OCI-LY7 (cell line): ENCODE measurements at regions not wholly inside any gene's neighbourhood (a gene's known extent, or its start where the extent isn't known, plus 50 kb on each side); places are given as distances from the start of the nearest gene placed in this dataset.

Experiments used
- BruUV-seq: library from RNA; stranded (reverse); fragments of 400-500 nt; replicated peaks from 2 replicates; lab custom pipeline; 2021; lab: Mats Ljungman, UMichigan
- CTCF ChIA-PET: fragments of 300-600 bp; sonication (Branson Sonifier 250); formaldehyde crosslinking; loops from one replicate; lab custom pipeline; 2022; ENCODE audit warnings: antibody characterized with exemption; ENCODE audit not compliant: unreplicated experiment; lab: Charles Lee
- POLR2A ChIA-PET: fragments of 300-600 bp; sonication (Branson Sonifier 250); formaldehyde crosslinking; loops from one replicate; lab custom pipeline; 2022; ENCODE audit warnings: antibody characterized with exemption; lab: Charles Lee
- DNase-seq: peaks from one replicate; pipeline ENCODE4 v3.0.0-alpha.2; 2015; ENCODE audit warnings: low spot score
- H2AFZ ChIP-seq: fragments of 200-600 bp; sonication (generic), shearing (Covaris generic); 2 replicates; pipeline ENCODE4 v1.6.1; 2014; ENCODE audit warnings: mild to moderate bottlenecking, antibody characterized with exemption, low read length, moderate library complexity
- H3K27ac ChIP-seq: fragments of 200-600 bp; sonication (generic); 2 replicates; pipeline ENCODE4 v1.5.1; 2014; ENCODE audit warnings: mixed run types, low read depth, mild to moderate bottlenecking, moderate library complexity, low read length, inconsistent platforms; ENCODE audit not compliant: poor library complexity, severe bottlenecking
- H3K36me3 ChIP-seq: fragments of 200-600 bp; sonication (generic); 2 replicates; pipeline ENCODE4 v1.6.1; 2014; ENCODE audit warnings: mild to moderate bottlenecking, antibody characterized with exemption, low read length, moderate library complexity, mixed read lengths; ENCODE audit not compliant: insufficient read depth
- H3K4me1 ChIP-seq: fragments of 200-600 bp; sonication (generic); 2 replicates; pipeline ENCODE4 v1.5.1; 2014; ENCODE audit warnings: mild to moderate bottlenecking, low read length; ENCODE audit not compliant: insufficient read depth, poor library complexity, severe bottlenecking
- H3K4me2 ChIP-seq: fragments of 200-600 bp; sonication (generic); 2 replicates; pipeline ENCODE4 v1.6.1; 2014; ENCODE audit warnings: mild to moderate bottlenecking, low read length
- H3K4me3 ChIP-seq: fragments of 200-600 bp; sonication (generic); 2 replicates; pipeline ENCODE4 v1.5.1; 2014; ENCODE audit warnings: mild to moderate bottlenecking, low read depth, low read length; ENCODE audit not compliant: poor library complexity, severe bottlenecking
- H3K79me2 ChIP-seq: fragments of 200-600 bp; sonication (generic); 2 replicates; pipeline ENCODE4 v1.6.1; 2016; ENCODE audit warnings: low read depth, mild to moderate bottlenecking, low read length, moderate library complexity, mixed read lengths; ENCODE audit not compliant: insufficient read depth
- H3K9me2 ChIP-seq: fragments of 200-600 bp; sonication (generic); 2 replicates; pipeline ENCODE4 v1.6.1; 2016; ENCODE audit warnings: mild to moderate bottlenecking, low read length, mixed read lengths; ENCODE audit not compliant: insufficient read depth
- H3K9me3 ChIP-seq: fragments of 200-600 bp; sonication (generic); 2 replicates; pipeline ENCODE4 v1.6.1; 2014; ENCODE audit warnings: mild to moderate bottlenecking, mixed run types, low read length, mixed read lengths
- H4K20me1 ChIP-seq: fragments of 200-600 bp; sonication (generic); 2 replicates; pipeline ENCODE4 v1.6.1; 2014; ENCODE audit warnings: mild to moderate bottlenecking, antibody characterized with exemption, low read length, moderate library complexity, mixed read lengths; ENCODE audit not compliant: insufficient read depth
- EZH2phosphoT487 ChIP-seq: fragments of 200-600 bp; sonication (generic); IDR thresholded peaks from 2 replicates; pipeline ENCODE4 v1.6.1; 2018; ENCODE audit warnings: low read depth, borderline replicate concordance, mild to moderate bottlenecking, mixed run types, antibody characterized with exemption, low read length, moderate library complexity, mixed read lengths
- intact Hi-C: fragments of 100-400 bp; cut with micrococcal nuclease; formaldehyde crosslinking; loops from one replicate; pipeline ENCODE4 v1.10.0; 2022; ENCODE audit not compliant: unreplicated experiment
- TF ChIP-seq, protein P1 (sequence below): fragments of 200-600 bp; sonication (generic); conservative IDR thresholded peaks from 2 replicates; pipeline ENCODE4 v1.5.1; 2014; ENCODE audit warnings: mild to moderate bottlenecking, antibody characterized with exemption, low read length, moderate library complexity, mixed read lengths

DNA sequence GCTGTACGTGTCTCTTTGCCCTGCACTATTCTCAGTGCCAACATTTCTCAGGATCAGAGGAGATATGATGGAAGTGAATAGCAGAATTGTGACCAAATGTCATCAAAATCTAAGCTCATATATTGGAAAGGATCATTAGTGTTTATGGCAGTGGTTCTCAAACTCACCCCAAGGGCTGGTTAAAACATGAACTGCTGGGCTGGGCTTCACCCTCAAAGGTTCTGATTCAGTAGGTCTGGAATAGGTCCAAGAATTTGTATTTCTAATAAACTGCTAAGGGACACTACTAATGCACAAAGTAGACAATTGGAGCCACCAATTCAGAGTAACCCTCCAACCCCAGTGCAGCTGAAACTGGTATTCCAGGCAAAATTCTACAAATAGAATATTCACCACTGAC, 317.9 kb upstream of the UBE2E3 start:
- ChIA-PET CTCF (no interaction called here), POLR2A (no interaction called here)
- Histone ChIP-seq H2AFZ (no peak overlapping the region), H3K4me1 (no peaks in the 10 kb centered on the region), H3K36me3 (no peaks in the 10 kb centered on the region), H4K20me1 (no peaks in the 10 kb centered on the region), H3K4me2 (no peak overlapping the region), H3K27ac (no peak overlapping the region), H3K9me2 (no peaks in the 10 kb centered on the region), H3K4me3 (no peak overlapping the region), H3K79me2 (no peaks in the 10 kb centered on the region), H3K9me3 (no peaks in the 10 kb centered on the region)
- DNase-seq, result no peak
- TF ChIP-seq, protein P1, sequence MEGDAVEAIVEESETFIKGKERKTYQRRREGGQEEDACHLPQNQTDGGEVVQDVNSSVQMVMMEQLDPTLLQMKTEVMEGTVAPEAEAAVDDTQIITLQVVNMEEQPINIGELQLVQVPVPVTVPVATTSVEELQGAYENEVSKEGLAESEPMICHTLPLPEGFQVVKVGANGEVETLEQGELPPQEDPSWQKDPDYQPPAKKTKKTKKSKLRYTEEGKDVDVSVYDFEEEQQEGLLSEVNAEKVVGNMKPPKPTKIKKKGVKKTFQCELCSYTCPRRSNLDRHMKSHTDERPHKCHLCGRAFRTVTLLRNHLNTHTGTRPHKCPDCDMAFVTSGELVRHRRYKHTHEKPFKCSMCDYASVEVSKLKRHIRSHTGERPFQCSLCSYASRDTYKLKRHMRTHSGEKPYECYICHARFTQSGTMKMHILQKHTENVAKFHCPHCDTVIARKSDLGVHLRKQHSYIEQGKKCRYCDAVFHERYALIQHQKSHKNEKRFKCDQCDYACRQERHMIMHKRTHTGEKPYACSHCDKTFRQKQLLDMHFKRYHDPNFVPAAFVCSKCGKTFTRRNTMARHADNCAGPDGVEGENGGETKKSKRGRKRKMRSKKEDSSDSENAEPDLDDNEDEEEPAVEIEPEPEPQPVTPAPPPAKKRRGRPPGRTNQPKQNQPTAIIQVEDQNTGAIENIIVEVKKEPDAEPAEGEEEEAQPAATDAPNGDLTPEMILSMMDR, result no peak
- TF ChIP-seq EZH2phosphoT487, result no peak
- no TSS peak for BruUV-seq
- intact Hi-C loops, result no loop called here

DNA sequence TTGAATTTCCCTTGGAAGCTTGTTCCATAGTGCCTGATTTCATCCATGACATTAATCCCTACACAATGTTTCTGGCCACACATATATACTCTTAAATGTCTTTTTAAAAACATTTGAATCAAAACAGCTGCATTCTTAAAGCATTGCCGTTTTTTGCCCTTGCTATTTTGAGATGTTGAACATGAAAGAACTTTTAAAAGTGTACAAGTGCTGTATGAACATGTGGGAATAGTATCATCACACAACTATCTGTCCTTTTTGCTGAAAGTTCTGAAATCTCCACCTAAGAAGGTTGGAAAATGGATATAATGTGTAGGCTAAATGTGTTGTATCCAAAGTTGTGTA, 318.7 kb upstream of the UBE2E3 start:
- no peak overlapping the region for H2AFZ ChIP-seq
- no TSS peak for BruUV-seq
- no peak overlapping the region for H3K4me3 ChIP-seq
- H3K36me3 ChIP-seq, result no peaks in the 10 kb centered on the region
- no peaks in the 10 kb centered on the region for H3K79me2 ChIP-seq
- no peaks in the 10 kb centered on the region for H3K9me3 ChIP-seq
- POLR2A ChIA-PET, result interaction anchor here (0.5 kb wide), 1 partner anchor 1247 kb away, joined by 3 read pairs; no protein-coding TSS in a partner anchor
- no peaks in the 10 kb centered on the region for H3K4me1 ChIP-seq
- DNase-seq, result no peak
- intact Hi-C loops, result no loop called here
- H3K9me2 ChIP-seq, result no peaks in the 10 kb centered on the region
- no peak overlapping the region for H3K27ac ChIP-seq
- H4K20me1 ChIP-seq, result no peaks in the 10 kb centered on the region
- no peak overlapping the region for H3K4me2 ChIP-seq
- CTCF ChIA-PET, result no interaction called here
- TF ChIP-seq, protein P1, result no peak
- no peak for TF ChIP-seq EZH2phosphoT487

DNA sequence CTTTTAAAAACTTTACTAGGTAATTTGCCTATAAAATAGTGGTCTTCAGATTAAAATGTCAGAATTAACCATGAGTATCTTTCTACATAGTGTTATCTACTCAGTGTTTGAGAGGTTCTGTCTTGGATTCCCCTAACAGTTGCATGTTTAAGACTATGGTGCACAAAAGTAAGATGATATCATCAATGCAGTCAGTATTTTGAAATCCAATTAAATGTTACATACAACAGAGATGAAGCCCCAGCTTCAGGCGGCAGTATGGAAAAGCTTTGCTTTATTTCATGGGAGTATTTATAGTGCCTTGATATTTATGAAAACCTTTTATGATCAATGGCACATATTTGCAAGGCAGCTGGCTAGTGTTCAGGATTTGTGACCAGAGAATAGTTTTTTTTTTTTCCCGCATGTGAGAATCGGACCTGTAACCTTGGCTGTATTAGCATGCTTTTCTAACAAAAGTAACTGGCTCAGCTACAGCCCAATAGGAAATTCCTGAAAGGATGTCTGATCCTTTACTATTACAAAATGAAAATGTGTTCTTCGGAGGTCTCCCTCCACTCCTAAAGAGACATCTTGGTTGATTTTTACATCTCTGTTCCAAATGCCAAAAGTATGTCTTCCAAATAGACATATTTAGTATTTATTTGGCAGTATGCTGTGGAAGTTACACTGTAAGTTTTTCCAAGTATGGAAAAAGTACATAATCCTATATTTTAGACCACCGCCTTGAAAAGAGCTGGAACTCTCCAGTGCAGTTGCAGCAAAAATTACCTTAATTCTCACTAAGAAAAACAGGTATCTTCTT, 319.3 kb upstream of the UBE2E3 start:
- intact Hi-C loops, result no loop called here
- Histone ChIP-seq H3K9me2 (no peaks in the 10 kb centered on the region), H3K36me3 (no peaks in the 10 kb centered on the region), H3K79me2 (no peaks in the 10 kb centered on the region), H3K4me2 (no peak overlapping the region), H2AFZ (no peak overlapping the region), H4K20me1 (no peaks in the 10 kb centered on the region), H3K27ac (no peak overlapping the region), H3K4me3 (no peak overlapping the region), H3K4me1 (no peaks in the 10 kb centered on the region), H3K9me3 (no peaks in the 10 kb centered on the region)
- DNase-seq, result no peak
- ChIA-PET POLR2A (interaction anchor here (0.5 kb wide), 1 partner anchor 1248 kb away, joined by 3 read pairs; no protein-coding TSS in a partner anchor), CTCF (no interaction called here)
- no peak for TF ChIP-seq EZH2phosphoT487
- TF ChIP-seq, protein P1, result no peak
- BruUV-seq, result no TSS peak
